ENCODE measurements at regions not wholly inside any gene's neighbourhood (a gene's known extent, or its start where the extent isn't known, plus 50 kb on each side); places are given as distances from the start of the nearest gene placed in this dataset.
"Not testable (repeated sequence)": the region's sequence is repeated elsewhere in the genome, so short reads cannot be mapped to it uniquely, and the experiment has no call there.

DNA sequence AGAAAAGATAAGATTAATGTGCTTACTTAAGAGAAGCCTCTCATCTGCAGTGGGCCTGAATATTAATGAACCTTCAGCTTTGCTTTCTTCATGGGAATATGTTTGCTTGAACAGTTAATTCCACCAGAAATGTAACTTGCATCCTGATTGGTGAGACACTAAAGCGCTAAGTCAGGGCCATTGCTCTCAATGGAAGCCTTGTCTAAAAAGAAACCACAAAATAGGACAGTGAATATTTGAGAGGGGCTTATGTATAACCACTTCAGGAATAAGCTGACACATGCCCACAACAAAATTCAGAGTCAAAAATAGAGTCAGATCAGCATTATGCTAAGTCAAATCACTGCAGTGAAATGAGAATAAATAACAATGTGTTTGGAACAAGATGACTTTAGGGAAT lies 1125.8 kb downstream of the STIM2 start:
- DNase-seq: peak; percentile 10

DNA sequence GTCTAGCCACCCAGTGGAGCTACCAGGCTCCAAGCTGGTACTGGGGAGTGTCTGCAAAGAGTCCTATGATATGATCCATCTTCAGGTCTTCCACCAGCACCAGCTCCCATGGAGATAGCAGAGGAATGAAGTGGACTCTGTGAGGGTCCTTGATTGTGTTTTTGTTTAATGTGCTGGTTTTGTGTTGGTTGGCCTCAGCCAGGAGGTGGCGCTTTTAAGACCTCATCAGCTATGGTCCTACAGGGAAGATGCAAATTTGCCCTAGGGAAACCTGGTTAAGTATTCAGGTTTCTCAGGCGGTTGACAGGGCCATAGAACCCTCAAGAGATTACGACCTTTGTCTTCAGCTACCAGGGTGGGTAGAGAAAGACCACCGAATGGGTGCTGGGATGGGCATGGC lies 1141.1 kb downstream of the STIM2 start:
- DNase-seq: no peak

DNA sequence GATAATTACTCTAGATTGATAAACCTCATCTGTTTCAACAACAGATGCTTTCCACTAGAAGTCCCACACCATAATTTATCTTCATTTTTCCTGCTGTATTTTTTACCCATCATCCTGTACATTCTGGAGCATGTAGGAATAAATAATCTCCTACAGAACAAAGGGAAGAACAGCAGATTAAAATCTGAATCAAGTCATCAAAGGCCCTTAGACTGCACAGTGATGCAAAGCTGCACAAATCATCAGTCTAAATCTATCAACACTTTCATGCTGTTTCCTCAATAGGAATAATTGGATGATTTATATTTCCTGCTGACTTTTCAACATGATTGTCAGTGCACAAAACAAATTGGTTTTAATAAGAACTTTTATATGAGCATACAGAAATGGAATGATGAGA lies 1143.9 kb downstream of the STIM2 start:
- no peak for DNase-seq

- no peak for DNase-seq
These were observed 1145.4 kb downstream of the STIM2 start for GRCh38 chr4:28006021-28006420.

DNA sequence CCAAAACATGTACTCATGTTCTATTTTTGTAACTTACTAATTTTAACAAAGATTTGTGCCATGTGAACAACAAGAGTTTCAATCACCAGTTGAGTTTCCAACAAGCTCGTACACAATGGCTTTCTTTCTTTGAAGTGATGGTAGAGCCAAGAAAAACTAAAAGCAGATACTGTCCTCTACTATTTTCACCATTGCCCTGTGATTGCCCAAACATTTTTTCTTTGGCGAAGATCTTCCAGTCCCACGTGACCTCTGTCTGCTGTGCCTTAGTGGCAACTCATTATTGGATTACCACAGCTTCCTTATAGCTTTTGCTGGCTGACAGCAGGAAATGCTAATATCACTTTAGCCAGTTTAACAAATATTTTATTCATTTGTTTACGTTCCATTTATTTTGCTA lies 1147.1 kb downstream of the STIM2 start:
- no peak for DNase-seq

GRCh38 chr4:28009541-28009940 lies 1148.9 kb downstream of the STIM2 start:
- DNase-seq: no peak

GRCh38 chr4:28010577-28011240 lies 1150.1 kb downstream of the STIM2 start:
- DNase-seq: no peak

GRCh38 chr4:28014469-28014868 lies 1153.8 kb downstream of the STIM2 start:
- DNase-seq: peak; percentile 11

GRCh38 chr4:28015996-28016395 lies 1155.4 kb downstream of the STIM2 start:
- no peak for DNase-seq

GRCh38 chr4:28038253-28038652 lies 1177.6 kb downstream of the STIM2 start:
- DNase-seq: peak; percentile 58

GRCh38 chr4:28062562-28062961 lies 1201.9 kb downstream of the STIM2 start:
- peak; percentile 52 for DNase-seq

- DNase-seq: no peak
These were observed 1213.4 kb downstream of the STIM2 start for GRCh38 chr4:28073860-28074555.

GRCh38 chr4:28075401-28075956 lies 1214.8 kb downstream of the STIM2 start:
- no peak for DNase-seq

DNA sequence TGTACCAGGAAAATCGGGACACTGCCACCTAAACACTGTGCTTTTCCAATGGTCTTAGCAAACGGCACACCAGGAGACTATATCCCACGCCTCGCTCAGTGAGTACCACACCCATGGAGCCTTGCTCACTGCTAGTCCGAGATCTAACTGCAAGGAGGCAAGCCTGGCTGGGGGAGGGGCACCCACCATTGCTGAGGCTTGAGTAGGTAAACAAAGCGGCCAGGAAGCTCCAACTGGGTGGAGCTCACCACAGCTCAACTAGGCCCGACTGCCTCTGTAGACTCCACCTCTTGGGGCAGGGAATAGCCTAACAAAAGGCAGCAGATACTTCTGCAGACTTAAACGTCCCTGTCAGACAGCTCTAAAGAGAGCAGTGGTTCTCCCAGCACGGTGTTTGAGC lies 1216.6 kb downstream of the STIM2 start:
- not testable (repeated sequence) for DNase-seq

DNA sequence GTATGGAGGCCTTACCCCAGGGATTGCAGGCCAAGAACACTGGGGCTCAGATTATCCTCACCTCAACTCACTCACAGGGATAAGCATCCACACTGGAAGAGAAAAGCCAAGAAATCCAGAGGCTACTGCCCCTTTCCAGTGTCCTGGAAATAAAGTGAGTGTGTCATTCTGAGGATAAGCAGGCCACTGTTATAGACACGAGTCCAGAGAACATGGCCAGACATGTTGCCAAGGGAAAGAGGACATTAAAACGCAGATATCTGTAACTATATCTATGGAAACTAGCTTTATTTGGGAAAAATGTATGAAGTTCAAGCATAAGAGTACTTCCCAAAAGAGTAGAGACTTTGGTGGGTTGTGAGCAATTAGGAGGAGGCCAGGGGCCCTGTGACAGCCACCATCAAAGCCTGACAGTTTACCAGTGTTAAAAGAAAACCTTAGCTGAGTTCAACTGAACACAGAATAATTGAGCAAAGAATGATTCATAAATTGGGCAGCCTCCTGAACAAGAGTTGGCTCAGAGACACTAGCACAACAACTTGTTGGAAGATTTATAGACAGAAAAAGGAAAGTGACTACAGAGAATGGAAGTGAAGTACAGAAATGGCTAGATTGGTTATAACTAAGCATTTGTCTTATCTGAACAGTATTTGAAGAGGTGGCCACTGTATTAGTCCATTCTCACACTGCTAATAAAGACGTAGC lies 1222.2 kb downstream of the STIM2 start:
- DNase-seq: no peak

DNA sequence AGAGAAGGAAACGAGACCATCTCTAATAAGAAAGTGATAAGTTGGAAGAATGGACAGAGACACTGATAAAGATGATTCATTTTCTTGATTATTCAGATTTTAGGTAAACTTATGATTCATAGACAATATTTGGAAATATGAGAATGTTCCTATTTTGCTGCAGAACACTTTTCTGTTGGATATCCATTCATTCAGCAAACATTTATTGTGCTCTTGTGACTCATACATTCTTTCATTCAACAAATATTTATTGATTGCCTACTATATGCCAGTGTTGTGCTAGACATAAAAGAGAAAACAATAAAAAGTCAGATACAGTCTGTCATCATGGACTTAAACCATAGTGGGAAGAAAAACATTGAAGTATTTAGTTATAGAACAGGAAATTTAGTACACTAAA lies 1232.0 kb downstream of the STIM2 start:
- DNase-seq: no peak

DNA sequence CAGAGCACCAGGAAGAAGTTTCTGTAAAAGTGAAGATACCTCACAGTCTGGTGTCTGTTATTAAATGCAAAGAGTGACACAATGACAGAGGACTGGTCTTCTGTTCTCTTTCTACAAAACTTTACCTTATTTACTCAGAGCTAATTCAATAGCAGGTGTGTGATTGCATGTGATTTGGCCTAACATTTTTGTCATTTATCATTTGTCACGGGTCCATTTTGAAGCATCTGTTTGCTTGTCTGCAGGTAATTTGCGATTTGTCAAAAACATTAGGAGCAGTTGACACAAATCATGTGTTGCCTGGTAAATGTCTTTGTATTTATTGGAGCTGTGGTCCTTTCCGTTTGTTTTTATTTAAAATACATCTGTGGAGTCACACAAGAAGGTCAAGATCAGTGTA lies 1232.4 kb downstream of the STIM2 start:
- no peak for DNase-seq

DNA sequence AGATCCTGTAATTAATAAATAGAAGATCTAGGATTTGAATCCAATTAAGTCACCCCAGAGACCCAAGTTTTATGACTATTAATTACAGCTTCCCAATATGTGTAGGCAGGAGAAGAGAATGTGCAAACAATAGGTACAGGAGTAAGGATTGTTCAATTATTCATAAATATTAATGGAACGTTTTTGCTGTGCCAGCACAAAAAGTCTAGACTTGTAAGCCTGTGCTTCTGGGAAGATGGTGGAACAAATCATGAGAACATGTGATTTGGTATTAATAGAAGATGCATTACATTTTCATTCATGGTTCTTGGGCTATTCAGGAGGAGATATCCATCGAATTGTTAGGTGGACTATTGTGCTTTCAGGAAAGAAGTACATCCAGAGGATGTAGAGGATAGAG lies 1240.9 kb downstream of the STIM2 start:
- no peak for DNase-seq

DNA sequence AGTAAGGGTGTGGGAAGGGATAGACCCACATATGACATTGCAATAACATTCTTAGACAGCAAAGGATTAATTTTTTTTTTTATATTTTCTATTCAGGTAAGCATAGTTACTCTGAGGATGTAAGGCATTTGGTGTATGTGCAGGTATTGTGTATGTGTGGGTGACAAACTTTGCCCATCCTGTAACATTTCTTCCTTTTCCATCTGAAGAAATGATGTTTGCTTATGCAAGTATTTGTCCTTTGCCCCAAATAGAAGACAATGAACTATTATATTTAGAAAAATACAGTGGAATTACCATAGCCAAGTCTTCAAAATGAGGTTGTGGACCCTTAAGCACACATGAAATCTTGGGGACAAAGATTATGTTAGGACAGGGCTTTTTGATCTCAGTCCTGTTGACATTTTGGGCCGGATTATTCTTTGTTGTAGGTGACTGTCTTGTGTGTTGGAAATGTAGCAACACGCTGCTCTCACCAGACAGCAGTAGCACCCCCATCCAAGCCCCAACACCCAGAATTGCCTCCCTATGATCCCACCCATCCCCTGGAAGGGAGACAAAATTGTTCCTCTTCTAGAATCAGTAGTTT lies 1244.7 kb downstream of the STIM2 start:
- no peak for DNase-seq

- no peak for DNase-seq
These were observed 1245.5 kb downstream of the STIM2 start for GRCh38 chr4:28106155-28106554.

DNA sequence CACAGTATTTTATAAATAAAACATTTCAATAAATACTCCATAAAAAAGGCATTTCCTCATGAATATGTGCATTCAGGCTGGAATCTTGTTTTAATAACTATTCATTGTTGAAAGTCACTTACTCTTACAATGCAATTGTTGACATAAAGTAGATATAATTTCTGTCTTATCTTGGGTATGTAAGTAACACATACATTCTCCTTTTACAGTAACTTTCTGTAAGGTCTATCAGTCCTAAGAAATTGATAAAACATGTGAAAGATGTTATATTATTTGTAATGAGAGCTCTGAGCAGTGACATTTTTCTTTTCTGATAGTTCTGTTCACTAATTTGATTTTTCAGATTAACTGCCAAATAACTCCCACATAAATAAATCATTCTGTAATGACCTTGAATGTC lies 1249.2 kb downstream of the STIM2 start:
- no peak for DNase-seq

GRCh38 chr4:28112691-28113335 lies 1252.2 kb downstream of the STIM2 start:
- not testable (repeated sequence) for DNase-seq

- DNase-seq: not testable (repeated sequence)
These were observed 1252.9 kb downstream of the STIM2 start for GRCh38 chr4:28113586-28113985.

All from OCI-M1 (cell line).